CD8-positive, alpha-beta memory T cell (primary cell): ENCODE measurements at regions not wholly inside any gene's neighbourhood (a gene's known extent, or its start where the extent isn't known, plus 50 kb on each side); places are given as distances from the start of the nearest gene placed in this dataset.
"Not testable (repeated sequence)": the region's sequence is repeated elsewhere in the genome, so short reads cannot be mapped to it uniquely, and the experiment has no call there.

Source experiments
- CTCF ChIA-PET: fragments of 350-600 bp; sonication (Branson Sonifier 250); formaldehyde crosslinking; loops from one replicate; lab custom pipeline; 2021; ENCODE audit warnings: antibody characterized with exemption; lab: Charles Lee
- POLR2A ChIA-PET: fragments of 350-600 bp; sonication (Branson Sonifier 250); formaldehyde crosslinking; loops from one replicate; lab custom pipeline; 2021; ENCODE audit warnings: antibody characterized with exemption; lab: Charles Lee
- DNase-seq, 5 donors: peaks; one replicate each; pipeline versions ENCODE4 v3.0.0 to v3.0.0-alpha.2; 2020 to 2022; ENCODE audit warnings: mixed read lengths in 1 of 5
- H3K27ac ChIP-seq: one replicate; pipeline ENCODE4 v1.7.0; 2013; ENCODE audit warnings: low read depth, mild to moderate bottlenecking, low read length, moderate library complexity
- H3K27me3 ChIP-seq: 2 replicates; pipeline ENCODE4 v1.7.0; 2013; ENCODE audit warnings: low read length, mild to moderate bottlenecking; ENCODE audit not compliant: insufficient read depth, poor library complexity, severe bottlenecking
- H3K36me3 ChIP-seq: 2 replicates; pipeline ENCODE4 v1.7.0; 2013; ENCODE audit warnings: mild to moderate bottlenecking, low read length, moderate library complexity; ENCODE audit not compliant: insufficient read depth
- H3K4me1 ChIP-seq: 2 replicates; pipeline ENCODE4 v1.7.0; 2013; ENCODE audit warnings: mild to moderate bottlenecking, low read length, moderate library complexity; ENCODE audit not compliant: insufficient read depth
- H3K4me3 ChIP-seq: 2 replicates; pipeline ENCODE4 v1.7.0; 2013; ENCODE audit warnings: mild to moderate bottlenecking, low read length
- H3K9me3 ChIP-seq: 2 replicates; pipeline ENCODE4 v1.7.0; 2013; ENCODE audit warnings: mild to moderate bottlenecking, low read length
- H3K27ac Mint-ChIP-seq, 8 donors: one replicate each; pipeline ENCODE4 v1.8.0; 2020 to 2021; ENCODE audit warnings: mixed read lengths in 8 of 8, mild to moderate bottlenecking in 6 of 8, inconsistent platforms in 3 of 8, moderate library complexity in 3 of 8
- H3K27me3 Mint-ChIP-seq, 2 donors: one replicate each; pipeline ENCODE4 v1.8.0; 2020 to 2021; ENCODE audit warnings: mixed read lengths in 2 of 2, mild to moderate bottlenecking in 1 of 2, moderate library complexity in 1 of 2
- H3K36me3 Mint-ChIP-seq, 3 donors: one replicate each; pipeline ENCODE4 v1.8.0; 2020 to 2021; ENCODE audit warnings: mixed read lengths in 3 of 3, inconsistent platforms in 1 of 3, mild to moderate bottlenecking in 1 of 3
- H3K4me1 Mint-ChIP-seq, 3 donors: one replicate each; pipeline ENCODE4 v1.8.0; 2020 to 2021; ENCODE audit warnings: mixed read lengths in 3 of 3, inconsistent platforms in 1 of 3, mild to moderate bottlenecking in 1 of 3
- H3K4me3 Mint-ChIP-seq, 7 donors: one replicate each; pipeline ENCODE4 v1.8.0; 2020 to 2021; ENCODE audit warnings: mixed read lengths in 7 of 7, mild to moderate bottlenecking in 6 of 7, moderate library complexity in 4 of 7, inconsistent platforms in 2 of 7
- H3K9me3 Mint-ChIP-seq, 5 donors: one replicate each; pipeline ENCODE4 v1.8.0; 2020 to 2022; ENCODE audit warnings: mixed read lengths in 5 of 5, mild to moderate bottlenecking in 3 of 5, moderate library complexity in 2 of 5, inconsistent platforms in 1 of 5

DNA sequence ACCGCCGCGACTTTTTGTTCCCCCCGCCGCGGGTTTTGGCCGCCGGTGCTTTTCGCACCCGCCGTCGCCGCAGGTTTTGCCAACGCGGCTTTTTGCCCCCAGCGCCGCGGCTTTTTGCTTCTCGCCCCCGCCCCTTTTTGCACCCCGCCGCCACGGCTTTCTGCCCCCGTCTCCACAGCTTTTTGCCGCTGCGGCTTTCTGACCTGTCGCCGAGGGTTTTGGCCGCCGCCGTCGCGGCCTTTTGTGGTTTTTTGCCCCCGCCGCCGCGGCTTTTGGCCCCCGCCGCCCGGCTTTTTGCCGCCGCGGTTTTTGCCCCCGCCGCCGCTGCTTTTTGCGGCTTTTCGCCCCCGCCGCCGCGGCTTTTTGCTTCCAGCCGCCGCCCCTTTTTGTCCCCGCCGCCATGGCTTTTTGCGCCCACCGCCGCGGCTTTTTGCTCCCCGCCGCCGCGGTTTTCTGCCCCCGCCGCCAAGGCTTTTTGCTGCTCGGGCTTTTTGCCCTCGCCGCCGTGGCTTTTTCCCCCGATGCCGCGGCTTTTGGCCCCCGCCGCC is 151.1 kb downstream of the KCNJ18 start:
- CTCF ChIA-PET, result no interaction called here
- Histone ChIP-seq H3K4me1 (no peaks in the 10 kb centered on the region), H3K27me3 (no peaks in the 10 kb centered on the region), H3K4me3 (no peak overlapping the region), H3K27ac (no peak overlapping the region), H3K36me3 (no peaks in the 10 kb centered on the region), H3K9me3 (no peaks in the 10 kb centered on the region)
- Mint-ChIP-seq H3K4me1 (peaks cover 0 to 7% (median 0%) of the 10 kb centered on the region in 3 donors), H3K27me3 (peaks cover 0 to 9% of the 10 kb centered on the region in 2 donors), H3K9me3 (peaks cover 10 to 25% (median 15%) of the 10 kb centered on the region in 5 donors), H3K36me3 (no peaks in the 10 kb centered on the region), H3K27ac (no peak overlapping the region), H3K4me3 (no peak overlapping the region)
- no peak for DNase-seq
- POLR2A ChIA-PET, result no interaction called here

- H3K36me3 Mint-ChIP-seq, result no peaks in the 10 kb centered on the region
- no peaks in the 10 kb centered on the region for H3K9me3 ChIP-seq
- POLR2A ChIA-PET, result no interaction called here
These were observed 151.7 kb downstream of the KCNJ18 start for GRCh38 chr17:21843951-21844590.

DNA sequence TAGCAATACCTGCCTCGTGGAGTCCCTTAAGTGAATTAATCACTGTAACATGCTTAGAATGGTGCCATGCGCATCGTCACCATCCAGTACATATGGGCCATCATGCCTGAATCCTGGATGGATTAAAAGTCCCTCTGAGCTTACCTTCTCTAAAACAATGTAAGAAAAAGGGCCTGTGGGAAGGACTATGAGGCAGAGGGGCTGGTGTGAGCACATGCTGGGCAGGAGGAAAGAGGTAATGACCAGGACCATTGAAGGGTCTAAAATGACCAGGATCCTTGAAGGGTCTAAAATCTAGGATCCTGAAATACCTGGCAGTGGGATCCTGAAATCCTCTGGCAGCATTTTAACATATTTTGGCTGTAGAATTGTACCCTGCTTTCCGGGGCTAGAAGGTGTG is 156.2 kb downstream of the KCNJ18 start:
- H3K9me3 ChIP-seq, H3K4me1 ChIP-seq, H3K36me3 Mint-ChIP-seq, H3K27me3 Mint-ChIP-seq, H3K4me3 ChIP-seq, DNase-seq, H3K27ac ChIP-seq, H3K4me1 Mint-ChIP-seq, H3K36me3 ChIP-seq, CTCF ChIA-PET, H3K4me3 Mint-ChIP-seq, POLR2A ChIA-PET, H3K27ac Mint-ChIP-seq, H3K27me3 ChIP-seq: not testable (repeated sequence)
- H3K9me3 Mint-ChIP-seq, result peaks cover 10 to 32% (median 26%) of the 10 kb centered on the region in 5 donors

More at GRCh38 chr17:21843951-21844590, 151.7 kb downstream of the KCNJ18 start:
- CTCF ChIA-PET, result no interaction called here
- Histone ChIP-seq H3K27ac (no peak overlapping the region), H3K36me3 (no peaks in the 10 kb centered on the region), H3K27me3 (no peaks in the 10 kb centered on the region), H3K4me3 (no peak overlapping the region), H3K4me1 (no peaks in the 10 kb centered on the region)
- Mint-ChIP-seq H3K9me3 (peaks cover 12 to 30% (median 17%) of the 10 kb centered on the region in 5 donors), H3K27me3 (peaks cover 0 to 8% of the 10 kb centered on the region in 2 donors), H3K27ac (no peak overlapping the region), H3K4me1 (peaks cover 0 to 7% (median 0%) of the 10 kb centered on the region in 3 donors), H3K4me3 (no peak overlapping the region)
- DNase-seq, result no peak

DNA sequence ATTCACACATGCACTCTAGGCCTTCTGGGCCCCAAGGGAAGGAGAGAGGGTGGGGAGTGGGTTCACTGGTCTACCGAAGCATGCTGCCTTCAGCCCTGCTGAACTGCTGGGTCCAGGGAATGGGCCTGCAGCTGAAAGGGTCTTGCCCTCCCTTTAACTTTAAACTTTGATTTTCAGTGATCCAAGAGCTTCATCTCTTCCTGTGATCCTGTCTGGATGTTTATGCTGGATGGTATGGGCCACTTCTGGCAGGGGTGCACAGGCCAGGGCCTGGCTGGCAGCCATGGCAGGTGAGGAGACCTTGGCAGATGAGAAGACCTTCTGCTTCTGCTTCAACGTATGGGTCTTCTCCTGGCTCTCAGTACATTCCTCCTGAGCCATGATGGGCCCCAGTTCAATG is 156.7 kb downstream of the KCNJ18 start:
- H3K27me3 Mint-ChIP-seq, CTCF ChIA-PET: not testable (repeated sequence)

DNA sequence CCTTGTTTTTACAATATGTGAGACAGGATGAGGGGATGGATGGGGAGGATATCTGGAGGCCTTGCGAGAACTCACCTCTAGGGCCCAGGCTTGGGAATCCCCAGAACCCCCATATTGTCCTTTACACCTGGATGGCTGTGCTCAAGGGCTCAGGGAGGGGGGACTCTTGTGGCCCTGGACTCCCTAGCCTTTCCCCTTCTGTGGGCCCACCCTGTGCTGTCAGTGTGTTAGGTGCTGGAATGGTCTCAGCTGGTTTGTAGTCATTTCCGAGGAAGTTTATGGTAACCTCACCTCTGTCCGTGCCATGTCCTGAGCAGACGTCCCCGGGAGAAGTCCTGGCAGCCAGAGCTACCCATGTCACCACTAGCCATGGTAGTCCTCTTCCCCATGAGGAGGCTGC is 158.3 kb downstream of the KCNJ18 start:
- H3K9me3 ChIP-seq, H3K4me3 Mint-ChIP-seq, DNase-seq, H3K27ac Mint-ChIP-seq, H3K36me3 Mint-ChIP-seq, H3K36me3 ChIP-seq, H3K4me3 ChIP-seq, POLR2A ChIA-PET, H3K4me1 Mint-ChIP-seq, H3K4me1 ChIP-seq, H3K27ac ChIP-seq, CTCF ChIA-PET, H3K27me3 Mint-ChIP-seq, H3K27me3 ChIP-seq: not testable (repeated sequence)
- peaks cover 8 to 22% (median 20%) of the 10 kb centered on the region in 5 donors for H3K9me3 Mint-ChIP-seq

More for the DNA sequence above, 156.7 kb downstream of the KCNJ18 start:
- H3K4me1 ChIP-seq, DNase-seq, H3K4me3 Mint-ChIP-seq, H3K27me3 ChIP-seq, H3K36me3 ChIP-seq, H3K27ac Mint-ChIP-seq, H3K9me3 ChIP-seq, H3K4me1 Mint-ChIP-seq, H3K27ac ChIP-seq, H3K36me3 Mint-ChIP-seq, POLR2A ChIA-PET, H3K4me3 ChIP-seq: not testable (repeated sequence)
- H3K9me3 Mint-ChIP-seq, result peaks cover 10 to 32% (median 26%) of the 10 kb centered on the region in 5 donors
